ENCODE measurements at regions not wholly inside any gene's neighbourhood (a gene's known extent, or its start where the extent isn't known, plus 50 kb on each side); places are given as distances from the start of the nearest gene placed in this dataset.

DNA sequence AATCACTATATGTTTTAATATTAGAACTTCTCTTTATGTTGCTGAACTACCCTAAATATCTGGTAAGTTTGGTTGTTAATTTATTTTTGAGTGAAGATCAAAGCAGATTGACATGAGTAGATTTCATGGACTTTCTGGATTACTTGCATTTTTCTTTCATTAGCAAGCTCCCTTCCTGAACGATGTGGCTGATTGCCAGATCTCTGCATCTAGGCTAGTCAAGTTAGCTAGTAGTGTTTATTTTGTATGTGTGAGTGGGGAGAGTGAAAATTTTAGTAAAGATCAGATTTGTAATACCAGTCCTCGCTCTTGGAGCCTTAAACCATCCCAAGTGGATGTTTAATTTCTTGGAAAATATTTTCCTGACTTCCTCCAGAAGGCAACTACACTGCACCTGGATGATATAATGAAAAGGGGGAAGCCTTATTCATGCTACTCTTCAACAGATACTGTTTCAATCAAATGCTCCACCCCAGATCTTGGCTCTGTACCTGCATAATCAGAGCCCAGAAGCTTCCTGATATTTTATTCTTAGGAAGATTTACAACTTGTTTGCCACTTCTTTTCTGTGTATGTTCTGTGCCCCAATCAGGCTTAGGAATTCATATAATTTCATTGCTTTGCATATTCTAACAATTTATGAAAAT, 143.2 kb upstream of the GRIA4 start:
- TF ChIP-seq, protein P1, sequence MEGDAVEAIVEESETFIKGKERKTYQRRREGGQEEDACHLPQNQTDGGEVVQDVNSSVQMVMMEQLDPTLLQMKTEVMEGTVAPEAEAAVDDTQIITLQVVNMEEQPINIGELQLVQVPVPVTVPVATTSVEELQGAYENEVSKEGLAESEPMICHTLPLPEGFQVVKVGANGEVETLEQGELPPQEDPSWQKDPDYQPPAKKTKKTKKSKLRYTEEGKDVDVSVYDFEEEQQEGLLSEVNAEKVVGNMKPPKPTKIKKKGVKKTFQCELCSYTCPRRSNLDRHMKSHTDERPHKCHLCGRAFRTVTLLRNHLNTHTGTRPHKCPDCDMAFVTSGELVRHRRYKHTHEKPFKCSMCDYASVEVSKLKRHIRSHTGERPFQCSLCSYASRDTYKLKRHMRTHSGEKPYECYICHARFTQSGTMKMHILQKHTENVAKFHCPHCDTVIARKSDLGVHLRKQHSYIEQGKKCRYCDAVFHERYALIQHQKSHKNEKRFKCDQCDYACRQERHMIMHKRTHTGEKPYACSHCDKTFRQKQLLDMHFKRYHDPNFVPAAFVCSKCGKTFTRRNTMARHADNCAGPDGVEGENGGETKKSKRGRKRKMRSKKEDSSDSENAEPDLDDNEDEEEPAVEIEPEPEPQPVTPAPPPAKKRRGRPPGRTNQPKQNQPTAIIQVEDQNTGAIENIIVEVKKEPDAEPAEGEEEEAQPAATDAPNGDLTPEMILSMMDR (IDR thresholded peaks at IDR 0.05): no peak
- TF ChIP-seq EZH2 (IDR thresholded peaks at IDR 0.05; ENCODE audit: borderline replicate concordance, insufficient read depth, low read depth, low read length, poor library complexity, severe bottlenecking): no peak
- Mint-ChIP-seq H3K4me3 (no peak overlapping the region), H3K4me1 (no peaks in the 10 kb centered on the region), H3K27ac (no peak overlapping the region), H3K27me3 (no peaks in the 10 kb centered on the region), H3K9me3 (ENCODE audit: insufficient read depth) (no peaks in the 10 kb centered on the region)
- no peak overlapping the region for H3K4me3 ChIP-seq (ENCODE audit: control extremely low read depth in 1 of 5, extremely low read depth in 1 of 5, insufficient read depth in 1 of 5, low read depth in 2 of 5, low read length in 4 of 5)
- no peaks in the 10 kb centered on the region for H3K79me2 ChIP-seq (ENCODE audit: control insufficient read depth, insufficient read depth, low read length)
- H3K9ac ChIP-seq (ENCODE audit: low read length): no peak overlapping the region
- H2AFZ ChIP-seq (ENCODE audit: insufficient read depth, low read depth, low read length, poor library complexity, severe bottlenecking): no peak overlapping the region
- WGBS (ENCODE audit: insufficient coverage): 50% methylated on average over 1 of the region's 2 CpGs
- CTCF ChIA-PET: no interaction called here
- no peaks in the 10 kb centered on the region for H3K9me3 ChIP-seq (ENCODE audit: control extremely low read depth in 1 of 3, control insufficient read depth in 2 of 3, insufficient read depth in 1 of 3, low read length in 2 of 3)
- H3K4me1 ChIP-seq (ENCODE audit: control insufficient read depth in 2 of 2, insufficient read depth in 2 of 2, low read length in 2 of 2): no peaks in the 10 kb centered on the region
- POLR2A ChIA-PET: no interaction called here
- no peak overlapping the region for H3K27ac ChIP-seq (ENCODE audit: low read length in 2 of 2)
- no peak overlapping the region for H3K4me2 ChIP-seq (replicated peaks; ENCODE audit: low read depth, low read length, poor library complexity, severe bottlenecking)
- ATAC-seq (ENCODE audit: low read depth): no peak
- no peak for DNase-seq
- intact Hi-C loops (cut with micrococcal nuclease): no loop called here
- H4K20me1 ChIP-seq (ENCODE audit: control insufficient read depth, insufficient read depth, low read length, poor library complexity, severe bottlenecking): no peaks in the 10 kb centered on the region
- no peaks in the 10 kb centered on the region for H3K27me3 ChIP-seq (replicated peaks in 1 of 4; ENCODE audit: control extremely low read depth in 1 of 4, control insufficient read depth in 3 of 4, insufficient read depth in 4 of 4, low read length in 3 of 4)
- no peaks in the 10 kb centered on the region for H3K36me3 ChIP-seq (replicated peaks in 1 of 2; ENCODE audit: control extremely low read depth in 1 of 2, control insufficient read depth in 1 of 2, extremely low read depth in 1 of 2, insufficient read depth in 2 of 2, low read length in 1 of 2)

DNA sequence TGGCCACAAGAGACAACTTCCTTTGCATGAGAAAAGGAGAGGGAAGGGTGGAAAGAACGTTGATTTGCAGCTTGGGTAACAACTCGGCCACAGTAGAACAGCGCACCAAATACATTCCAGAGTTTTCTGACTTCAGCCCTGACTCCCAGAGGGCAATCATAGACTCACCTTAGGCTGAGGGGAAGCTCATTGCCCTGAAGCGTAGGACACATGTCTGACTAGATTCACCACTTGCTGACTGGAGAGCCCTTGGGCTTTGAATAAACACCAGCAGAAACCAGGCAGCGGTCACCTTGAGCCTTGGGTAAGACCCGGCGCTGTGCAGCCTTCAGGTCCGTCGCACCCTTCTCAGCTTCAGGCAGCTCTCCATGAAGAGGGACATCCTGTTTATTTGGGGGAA, 151.8 kb upstream of the GRIA4 start:
- no peak overlapping the region for H2AFZ ChIP-seq (ENCODE audit: insufficient read depth, low read depth, low read length, poor library complexity, severe bottlenecking)
- DNase-seq: no peak
- ChIA-PET POLR2A (no interaction called here), CTCF (no interaction called here)
- 94% methylated on average over 6 of the region's 9 CpGs for WGBS (ENCODE audit: insufficient coverage)
- no peaks in the 10 kb centered on the region for H3K79me2 ChIP-seq (ENCODE audit: control insufficient read depth, insufficient read depth, low read length)
- no peak overlapping the region for H3K4me3 ChIP-seq (ENCODE audit: control extremely low read depth in 1 of 5, extremely low read depth in 1 of 5, insufficient read depth in 1 of 5, low read depth in 2 of 5, low read length in 4 of 5)
- H3K4me1 Mint-ChIP-seq: no peaks in the 10 kb centered on the region
- intact Hi-C loops (cut with micrococcal nuclease): no loop called here
- no peak overlapping the region for H3K4me3 Mint-ChIP-seq
- H3K9ac ChIP-seq (ENCODE audit: low read length): no peak overlapping the region
- H3K9me3 Mint-ChIP-seq (ENCODE audit: insufficient read depth): peaks cover 2% of the 10 kb centered on the region
- no peaks in the 10 kb centered on the region for H3K27me3 Mint-ChIP-seq
- H3K27ac ChIP-seq (ENCODE audit: low read length in 2 of 2): no peak overlapping the region
- H3K27ac Mint-ChIP-seq: no peak overlapping the region
- H3K4me1 ChIP-seq (ENCODE audit: control insufficient read depth in 2 of 2, insufficient read depth in 2 of 2, low read length in 2 of 2): no peaks in the 10 kb centered on the region
- no peak for ATAC-seq (ENCODE audit: low read depth)
- H3K9me3 ChIP-seq (ENCODE audit: control extremely low read depth in 1 of 3, control insufficient read depth in 2 of 3, insufficient read depth in 1 of 3, low read length in 2 of 3): peaks cover 0 to 3% (median 0%) of the 10 kb centered on the region in 3 donors
- no peaks in the 10 kb centered on the region for H4K20me1 ChIP-seq (ENCODE audit: control insufficient read depth, insufficient read depth, low read length, poor library complexity, severe bottlenecking)
- H3K27me3 ChIP-seq (replicated peaks in 1 of 4; ENCODE audit: control extremely low read depth in 1 of 4, control insufficient read depth in 3 of 4, insufficient read depth in 4 of 4, low read length in 3 of 4): no peaks in the 10 kb centered on the region
- no peak overlapping the region for H3K4me2 ChIP-seq (replicated peaks; ENCODE audit: low read depth, low read length, poor library complexity, severe bottlenecking)
- H3K36me3 ChIP-seq (replicated peaks in 1 of 2; ENCODE audit: control extremely low read depth in 1 of 2, control insufficient read depth in 1 of 2, extremely low read depth in 1 of 2, insufficient read depth in 2 of 2, low read length in 1 of 2): no peaks in the 10 kb centered on the region
- TF ChIP-seq EZH2 (IDR thresholded peaks at IDR 0.05; ENCODE audit: borderline replicate concordance, insufficient read depth, low read depth, low read length, poor library complexity, severe bottlenecking): no peak
- TF ChIP-seq, protein P1 (IDR thresholded peaks at IDR 0.05): no peak

Measured in B cell (primary cell).